ENCODE measurements at regions not wholly inside any gene's neighbourhood (a gene's known extent, or its start where the extent isn't known, plus 50 kb on each side); places are given as distances from the start of the nearest gene placed in this dataset.

GRCh38 chrX:121666171-121666570, 618.8 kb downstream of the GLUD2 start:
- TF ChIP-seq CTCF (IDR thresholded peaks at IDR 0.05) (no peak), POLR2A (IDR thresholded peaks at IDR 0.05) (no peak)
